Ureter (tissue), 1 donor: ENCODE measurements at regions not wholly inside any gene's neighbourhood (a gene's known extent, or its start where the extent isn't known, plus 50 kb on each side); places are given as distances from the start of the nearest gene placed in this dataset.

Experiments
- DNase-seq: peaks from one replicate; pipeline ENCODE4 v3.0.0-alpha.2; 2020; ENCODE audit warnings: low spot score
- donor health status: DM: yes; HTN: yes; CAD: no.

DNA sequence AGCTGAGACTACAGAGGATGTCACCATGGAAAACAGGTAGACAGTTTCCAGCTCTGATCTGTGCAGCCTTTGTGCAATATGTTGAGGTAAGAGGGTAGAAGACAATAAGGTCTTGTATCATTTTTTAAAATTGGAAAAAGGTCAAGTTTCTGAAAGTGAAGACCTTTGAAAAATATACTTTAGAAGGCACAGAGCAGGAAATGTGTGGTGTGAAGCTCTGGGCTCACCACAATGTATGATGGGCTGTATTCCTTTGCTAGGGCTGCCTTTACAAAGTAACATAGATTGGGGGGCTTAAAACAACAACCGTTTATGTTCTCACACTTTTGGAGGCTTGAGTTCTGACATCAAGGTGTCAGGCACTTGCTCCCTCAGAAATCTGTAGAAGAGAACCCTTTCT, 514.3 kb upstream of the JARID2 start:
- no peak for DNase-seq

DNA sequence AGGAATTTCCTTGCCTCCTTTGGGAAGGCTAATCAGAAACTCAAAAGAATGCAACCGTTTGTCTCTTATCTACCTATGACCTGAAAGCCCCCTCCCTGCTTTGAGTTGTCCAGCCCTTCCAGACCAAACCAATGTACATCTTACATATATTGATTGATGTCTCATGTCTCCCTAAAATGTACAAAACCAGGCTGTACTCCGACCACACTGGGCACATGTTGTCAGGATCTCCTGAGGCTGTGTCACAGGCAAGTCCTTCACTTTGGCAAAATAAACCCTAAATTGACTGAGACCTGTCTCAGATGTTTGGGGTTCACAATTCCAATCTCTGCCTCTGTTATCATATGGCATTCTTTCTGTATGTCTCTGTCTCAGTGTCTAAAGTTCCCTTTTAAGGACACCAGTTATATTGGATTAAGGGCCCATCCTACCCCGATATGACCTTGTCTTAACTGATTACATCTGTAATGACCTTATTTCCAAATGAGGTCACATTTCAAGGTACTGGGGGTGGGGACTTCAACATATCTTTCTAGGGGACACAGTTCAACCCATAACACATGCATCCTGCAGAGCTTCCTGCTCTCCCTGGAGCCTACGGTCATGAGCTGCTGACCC, 513.5 kb upstream of the JARID2 start:
- no peak for DNase-seq

DNA sequence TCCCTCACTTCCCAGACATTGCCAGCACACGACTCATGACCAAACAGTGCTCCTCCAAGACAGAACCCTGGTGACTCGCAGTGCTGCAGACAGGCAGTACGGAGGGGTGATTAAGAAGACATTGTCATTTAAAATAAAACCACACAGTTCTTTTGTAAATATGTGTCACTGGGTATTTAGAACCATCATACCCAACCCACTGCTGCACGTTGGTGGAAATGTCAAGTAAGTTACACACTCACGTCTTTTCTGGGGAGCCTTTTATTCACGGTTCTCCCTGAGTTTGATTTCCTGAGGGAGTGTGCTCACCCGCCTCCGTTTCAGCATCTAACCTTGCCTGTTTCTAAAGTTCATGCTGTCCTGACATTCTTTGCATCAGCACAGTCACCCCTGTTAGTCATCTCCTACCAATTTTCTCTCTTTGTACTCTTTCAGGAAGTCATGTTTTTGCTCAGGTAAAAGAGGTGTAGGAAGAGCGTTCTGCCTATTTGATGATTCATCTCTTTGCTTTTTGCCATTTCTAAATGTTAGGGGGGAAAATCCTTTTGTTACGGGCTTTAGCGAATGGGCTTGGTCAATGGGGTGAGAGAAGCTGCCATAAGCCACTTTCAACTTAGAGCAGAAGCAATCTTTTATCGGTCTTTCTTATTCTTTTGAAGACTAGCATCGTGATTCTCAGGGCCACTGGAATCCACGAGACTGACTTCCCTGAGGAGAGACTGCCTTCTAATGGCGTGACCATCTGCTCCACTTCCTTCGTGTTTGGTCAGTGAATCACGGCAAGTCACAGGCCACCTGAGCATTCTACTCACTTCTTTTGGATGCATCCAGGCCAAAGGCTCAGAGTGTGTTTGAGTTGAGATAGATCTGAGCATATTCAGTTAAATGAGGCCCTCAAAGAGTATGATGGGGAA, 512.8 kb upstream of the JARID2 start:
- no peak for DNase-seq

GRCh38 chr6:14734052-14734415, 511.8 kb upstream of the JARID2 start:
- no peak for DNase-seq

DNA sequence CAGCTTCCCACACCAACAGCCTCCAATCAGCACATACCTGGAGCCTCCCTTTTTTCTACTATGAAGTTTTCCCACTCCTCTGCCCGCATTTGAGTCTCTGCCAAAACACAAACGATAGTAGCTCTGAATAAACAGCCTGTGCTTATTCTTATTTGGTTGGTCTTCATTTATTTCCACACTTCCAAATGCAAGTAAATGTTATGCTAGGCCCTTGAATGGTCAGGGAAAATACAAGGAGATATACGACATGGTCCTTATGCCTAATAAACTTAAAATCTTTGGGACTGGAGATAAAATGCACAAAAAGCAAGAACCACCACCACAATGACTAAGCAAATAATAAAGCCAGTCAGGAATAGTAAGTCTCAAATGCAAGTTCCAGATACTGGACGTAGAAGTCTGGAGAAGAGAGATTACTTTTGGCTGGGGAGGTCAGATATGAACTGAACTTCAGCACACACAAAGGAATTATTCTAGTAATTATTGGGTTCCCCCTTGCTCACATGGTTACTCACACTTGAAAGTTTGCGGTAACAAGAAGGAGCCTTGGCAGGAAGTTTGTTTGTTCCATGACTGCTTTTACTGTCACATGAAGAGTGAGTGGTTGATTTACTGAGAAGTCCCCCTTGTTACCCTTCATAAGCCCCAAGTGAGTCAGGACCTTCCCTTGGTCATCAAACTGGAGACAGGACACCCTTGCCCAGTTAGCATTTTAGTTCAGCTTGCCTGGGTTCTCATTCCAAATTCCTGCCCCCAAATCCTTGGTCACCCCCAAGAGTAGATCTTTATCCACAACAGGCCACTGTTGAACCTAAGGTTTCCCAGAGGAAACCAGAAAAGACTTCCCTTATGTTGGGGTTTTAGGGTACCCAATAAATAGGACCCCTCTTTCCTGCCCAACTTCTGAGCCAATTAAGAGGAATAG, 511.2 kb upstream of the JARID2 start:
- DNase-seq: no peak

GRCh38 chr6:14735956-14736486, 509.8 kb upstream of the JARID2 start:
- no peak for DNase-seq

DNA sequence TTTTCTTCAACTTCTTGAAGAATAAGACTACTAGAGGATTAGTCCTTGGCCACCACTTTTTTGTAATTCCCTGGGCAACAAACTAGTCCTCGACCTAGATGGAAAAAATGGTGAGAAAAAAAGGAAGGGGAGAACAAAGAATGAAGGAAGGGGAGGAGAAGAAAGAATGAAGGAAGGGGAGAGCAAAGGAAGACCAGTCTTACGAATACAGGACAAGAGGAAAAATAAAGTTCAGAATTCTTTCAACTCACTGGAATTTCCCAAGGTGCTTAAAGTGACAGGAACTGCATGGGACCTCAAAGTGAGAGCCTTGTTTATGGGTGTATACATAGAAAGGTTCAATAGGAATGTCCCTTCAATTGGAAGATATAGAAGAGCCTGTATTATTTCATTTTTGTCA, 509.3 kb upstream of the JARID2 start:
- DNase-seq: no peak

DNA sequence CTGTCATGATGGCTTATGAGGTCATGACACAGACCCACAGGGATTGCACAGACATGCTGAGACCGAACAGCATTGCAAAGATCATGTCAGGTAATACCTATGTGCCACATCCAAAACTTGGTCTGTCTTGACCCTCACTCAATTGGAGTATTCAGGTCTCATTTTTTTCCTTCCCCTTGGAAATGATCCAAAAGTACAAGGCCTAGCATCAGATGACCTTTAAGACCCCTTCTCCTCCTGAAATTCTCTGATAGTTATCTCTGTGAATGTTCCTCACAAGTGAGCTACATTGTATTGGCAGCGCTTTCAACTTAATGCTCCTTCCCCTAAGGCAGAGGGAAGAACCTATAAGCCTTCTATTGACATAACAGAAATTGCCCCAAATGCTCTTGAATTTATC, 507.4 kb upstream of the JARID2 start:
- no peak for DNase-seq

GRCh38 chr6:14738933-14739332, 506.9 kb upstream of the JARID2 start:
- DNase-seq: no peak

DNA sequence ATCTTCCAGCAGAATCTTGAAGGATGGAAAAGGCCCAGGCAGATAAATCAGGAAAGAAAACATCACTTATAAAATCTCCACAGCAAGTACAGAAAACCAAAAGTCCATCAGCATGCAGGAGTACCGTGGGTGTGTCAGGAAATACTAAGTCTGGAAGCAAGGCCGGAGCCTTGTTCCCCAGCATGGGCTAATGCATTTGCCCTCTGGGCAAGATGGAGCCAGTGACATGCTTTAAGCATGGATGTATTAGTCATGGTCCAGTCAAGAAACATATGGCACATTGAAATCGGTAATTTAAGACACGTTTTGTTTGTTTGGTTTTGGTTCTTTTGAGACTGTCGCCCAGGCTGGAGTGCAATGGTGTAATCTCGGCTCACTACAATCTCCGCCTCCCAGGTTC, 506.0 kb upstream of the JARID2 start:
- DNase-seq: no peak

- DNase-seq: no peak
Observed at GRCh38 chr6:14742171-14742570, 503.7 kb upstream of the JARID2 start.

DNA sequence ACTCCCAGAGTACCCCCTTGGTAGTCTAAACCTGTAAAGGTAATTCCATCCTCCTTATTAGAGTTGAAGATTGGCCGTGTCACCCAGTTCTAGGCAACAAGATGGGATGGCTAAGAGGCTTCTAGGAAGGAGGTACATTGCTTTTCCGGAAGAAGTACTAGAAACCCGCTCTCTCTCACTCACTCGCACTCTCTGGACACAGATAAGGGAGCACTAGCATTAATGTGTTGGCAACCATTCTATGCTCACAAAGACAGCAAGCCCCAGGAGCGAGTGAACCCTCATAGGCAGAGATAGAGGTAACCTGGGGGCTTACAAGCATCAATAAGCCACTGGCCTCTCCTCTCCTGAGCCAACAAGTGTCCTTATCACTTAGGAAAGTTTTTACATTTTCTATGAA, 503.2 kb upstream of the JARID2 start:
- no peak for DNase-seq

DNA sequence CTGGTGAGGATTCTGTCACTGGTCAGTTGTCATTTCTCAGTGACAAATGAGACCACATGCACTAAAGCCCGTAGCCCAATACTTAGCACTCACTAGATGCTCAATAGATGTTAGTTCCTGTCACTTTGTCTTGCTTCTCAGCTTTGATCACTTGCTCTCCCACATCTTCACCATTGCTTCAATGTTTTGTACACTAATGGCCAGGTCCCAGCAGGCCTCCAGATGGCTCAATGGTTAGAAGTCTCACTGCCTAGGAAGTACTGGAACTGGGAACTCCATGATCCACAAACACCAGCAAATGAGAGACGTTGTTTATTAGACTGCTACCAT, 502.8 kb upstream of the JARID2 start:
- no peak for DNase-seq

GRCh38 chr6:14743474-14744211, 502.2 kb upstream of the JARID2 start:
- peak; percentile 69 for DNase-seq

DNA sequence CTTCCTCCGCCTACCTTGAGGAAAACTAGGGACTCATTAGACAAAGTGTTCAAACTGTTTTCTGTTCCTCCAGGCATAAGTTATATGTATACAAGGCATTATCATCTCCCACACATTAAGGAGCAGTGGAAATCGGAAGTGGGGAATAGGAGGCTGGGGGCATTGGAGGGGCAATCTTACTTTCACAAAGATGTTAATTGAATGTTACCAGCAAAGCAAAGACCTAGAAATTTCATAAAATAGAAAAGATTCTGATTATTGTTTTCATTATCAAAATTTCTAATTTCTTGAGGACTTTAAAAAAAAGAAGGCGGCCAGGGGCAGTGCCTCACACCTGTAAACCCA, 501.7 kb upstream of the JARID2 start:
- DNase-seq: no peak

DNA sequence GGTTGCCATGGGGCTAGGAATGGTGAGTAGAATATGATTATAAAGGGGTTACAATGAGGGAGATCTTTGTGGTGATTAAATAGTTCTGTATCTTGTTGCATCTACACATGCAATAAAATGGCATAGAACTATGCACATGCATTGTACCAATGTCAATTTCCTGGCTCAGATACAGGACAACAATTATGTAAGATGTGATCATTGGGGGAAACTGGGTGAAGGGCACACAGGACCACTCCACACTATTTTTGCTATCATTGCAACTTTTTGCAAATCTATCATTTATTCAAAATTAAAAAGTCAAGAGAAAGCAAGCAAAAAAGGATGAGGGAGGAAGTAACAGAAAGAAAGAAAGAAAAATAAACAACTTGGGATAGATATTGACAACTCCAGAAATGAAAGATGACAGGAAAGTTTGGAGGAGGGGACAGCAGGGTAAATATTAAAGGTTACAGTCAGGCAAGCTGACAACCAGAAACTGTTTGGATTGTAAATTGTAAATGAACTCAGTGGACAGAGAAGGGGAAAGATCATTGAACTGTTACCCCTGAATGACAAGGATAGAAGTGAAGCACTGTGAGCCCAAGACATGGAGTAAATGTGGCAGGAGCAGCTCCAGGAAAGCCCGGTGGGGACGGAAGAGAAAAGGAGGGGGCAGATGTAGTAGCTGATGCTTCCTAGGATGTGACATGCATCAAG, 499.6 kb upstream of the JARID2 start:
- DNase-seq: no peak

GRCh38 chr6:14747881-14748520, 497.9 kb upstream of the JARID2 start:
- DNase-seq: no peak

DNA sequence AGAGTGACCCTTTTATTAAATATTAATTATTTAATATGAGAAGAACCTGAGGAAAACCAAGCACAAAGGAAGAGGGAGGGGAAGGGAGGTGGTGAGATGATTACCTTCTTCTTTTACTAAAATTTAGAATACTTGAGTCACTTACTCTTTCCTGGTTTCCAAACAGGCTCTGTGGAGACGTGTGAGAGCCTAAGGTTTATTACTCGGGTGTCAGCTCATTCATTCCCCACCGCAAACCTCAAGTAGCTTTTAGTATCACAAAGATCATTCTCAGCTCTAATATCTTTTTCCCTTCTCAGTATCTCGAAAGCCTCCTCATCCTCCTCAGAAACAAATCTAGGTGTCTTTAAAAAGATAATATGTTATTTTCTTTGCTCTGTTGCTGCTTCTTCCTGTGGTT, 497.2 kb upstream of the JARID2 start:
- DNase-seq: no peak

DNA sequence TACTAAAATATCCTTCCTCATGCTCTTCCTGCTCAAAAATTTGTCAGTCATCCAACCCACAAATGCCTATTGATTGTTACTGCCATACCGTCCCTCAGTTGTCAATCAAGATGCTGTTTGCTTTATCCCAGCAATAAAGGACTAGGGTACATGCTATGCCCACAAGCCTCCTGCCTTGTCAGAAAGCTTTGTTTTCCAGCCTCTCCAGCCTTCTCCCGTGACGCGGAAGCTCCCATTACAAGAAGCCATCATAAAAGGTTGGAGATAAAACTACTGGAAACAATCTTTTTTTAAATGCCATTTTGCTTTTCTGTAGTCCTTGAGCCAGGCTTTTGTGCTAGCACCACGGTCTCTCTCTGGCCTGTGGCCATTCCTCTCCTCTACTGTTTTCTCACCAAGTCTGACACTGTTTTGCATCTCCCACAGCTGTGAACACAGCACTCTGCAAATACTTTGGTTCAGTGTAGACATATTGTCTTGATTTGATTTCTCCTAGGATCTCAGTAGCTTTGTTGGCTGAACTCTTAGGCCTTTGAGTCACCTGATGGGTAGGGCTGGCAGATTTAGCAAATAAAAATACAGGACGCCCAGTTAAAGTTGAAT, 495.7 kb upstream of the JARID2 start:
- DNase-seq: no peak

DNA sequence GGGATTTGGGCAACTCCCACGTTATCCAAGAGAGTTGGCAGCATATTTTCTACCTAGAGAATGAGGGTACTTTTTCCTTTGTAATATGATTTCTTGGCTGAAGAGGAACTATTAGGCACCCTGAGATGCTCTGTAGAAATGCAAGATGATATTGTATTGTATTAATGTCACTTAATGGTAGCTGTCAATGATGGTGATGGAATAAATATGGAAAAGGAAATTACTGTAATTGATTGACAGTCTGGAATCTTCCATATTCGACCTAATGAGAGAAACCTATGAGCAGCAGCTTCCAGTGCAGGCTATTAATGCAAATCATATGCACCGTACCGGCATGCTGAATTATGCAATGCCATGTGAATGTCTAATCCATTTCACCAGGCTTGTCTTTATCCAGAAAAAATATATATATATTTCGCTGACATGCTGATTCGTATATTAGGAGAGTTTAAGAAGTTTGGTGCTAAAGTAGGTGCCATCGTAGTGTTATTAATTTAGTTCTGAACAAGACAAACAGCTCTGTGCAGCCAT, 494.2 kb upstream of the JARID2 start:
- no peak for DNase-seq
